ENCODE measurements at regions not wholly inside any gene's neighbourhood (a gene's known extent, or its start where the extent isn't known, plus 50 kb on each side); places are given as distances from the start of the nearest gene placed in this dataset.

DNA sequence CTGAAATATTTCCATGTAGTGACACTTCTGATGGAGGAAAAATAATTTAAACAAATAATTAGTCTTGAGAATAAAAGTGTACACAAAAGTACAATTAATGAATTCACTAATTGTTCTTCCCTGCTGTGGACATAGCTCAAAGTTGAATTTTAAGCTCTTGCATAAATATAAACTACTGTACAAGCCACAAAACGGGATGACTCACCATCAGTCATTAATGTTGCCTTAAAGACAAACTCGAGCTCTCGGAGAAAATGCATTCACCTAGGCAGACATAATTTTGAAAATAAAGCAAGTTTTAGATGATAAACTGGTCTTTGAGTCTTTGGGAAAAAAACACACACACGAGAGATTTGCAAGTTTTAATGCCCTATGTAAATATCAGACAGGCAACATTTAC is 436.4 kb downstream of the ZNF521 start:
- no peak for DNase-seq

- DNase-seq, result no peak
These were observed 434.2 kb downstream of the ZNF521 start for GRCh38 chr18:24917767-24918166.

GRCh38 chr18:24918257-24918656 is 433.7 kb downstream of the ZNF521 start:
- DNase-seq, result no peak

GRCh38 chr18:24919181-24919797 is 432.7 kb downstream of the ZNF521 start:
- no peak for DNase-seq

DNA sequence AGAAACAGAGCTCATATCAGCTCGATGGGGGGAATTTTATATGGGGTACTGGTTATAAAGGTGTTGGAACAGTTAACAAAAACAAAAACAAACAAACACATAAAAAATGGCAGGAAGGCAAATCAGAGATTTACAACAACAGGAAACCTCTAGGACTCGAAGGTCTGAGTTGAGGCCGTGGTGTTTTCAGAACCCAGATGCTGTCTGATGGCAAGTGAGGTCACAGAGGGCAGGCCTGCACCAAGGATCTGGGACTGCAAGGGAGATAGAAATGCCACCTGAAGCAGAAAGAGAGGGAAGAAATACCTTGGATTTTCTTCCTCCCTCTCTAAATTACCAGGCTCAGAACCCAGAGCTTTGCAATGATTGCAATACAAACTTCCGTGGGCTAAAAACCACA is 429.5 kb downstream of the ZNF521 start:
- no peak for DNase-seq

DNA sequence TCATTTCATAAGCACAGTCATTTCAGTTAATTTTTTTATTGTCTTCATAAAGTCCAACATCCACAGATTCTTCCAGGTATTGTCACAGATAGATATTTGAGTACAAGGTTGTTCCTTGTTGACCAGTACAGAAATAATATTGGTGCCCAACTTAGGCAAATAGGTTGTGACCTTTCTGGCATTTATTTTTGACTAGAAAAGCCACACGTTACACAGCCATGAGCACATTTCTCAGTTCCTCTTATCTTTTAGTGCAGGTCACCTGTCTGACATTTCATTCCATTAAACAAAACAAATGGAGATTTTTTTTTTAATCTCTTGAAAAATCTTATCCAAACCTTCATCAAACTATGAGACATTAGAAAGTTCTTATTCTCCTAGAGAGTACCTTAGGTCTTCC is 428.8 kb downstream of the ZNF521 start:
- DNase-seq, result no peak

GRCh38 chr18:24924066-24924716 is 427.8 kb downstream of the ZNF521 start:
- no peak for DNase-seq

DNA sequence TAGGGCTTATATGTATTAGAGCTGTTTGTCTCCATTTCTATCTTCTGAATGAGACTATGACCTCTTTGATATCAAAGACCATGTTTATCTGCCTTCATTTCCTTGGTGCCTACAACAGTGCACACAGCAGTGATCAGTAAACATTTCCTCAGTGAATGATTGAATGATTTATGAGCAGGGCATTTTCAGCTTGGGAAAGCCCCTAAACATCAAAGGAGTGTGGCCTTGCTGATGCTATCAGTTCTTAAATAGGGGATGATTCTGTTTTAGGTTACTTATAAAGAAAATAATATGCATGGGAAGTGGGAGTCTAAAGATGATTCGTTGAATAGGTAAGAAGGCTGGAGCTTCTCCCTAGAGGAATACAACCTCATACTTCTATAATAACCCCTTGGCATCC is 425.3 kb downstream of the ZNF521 start:
- no peak for DNase-seq

- DNase-seq, result peak; percentile 9
These were observed 423.6 kb downstream of the ZNF521 start for GRCh38 chr18:24928301-24928878.

- no peak for DNase-seq
These were observed 421.5 kb downstream of the ZNF521 start for GRCh38 chr18:24930478-24930877.

DNA sequence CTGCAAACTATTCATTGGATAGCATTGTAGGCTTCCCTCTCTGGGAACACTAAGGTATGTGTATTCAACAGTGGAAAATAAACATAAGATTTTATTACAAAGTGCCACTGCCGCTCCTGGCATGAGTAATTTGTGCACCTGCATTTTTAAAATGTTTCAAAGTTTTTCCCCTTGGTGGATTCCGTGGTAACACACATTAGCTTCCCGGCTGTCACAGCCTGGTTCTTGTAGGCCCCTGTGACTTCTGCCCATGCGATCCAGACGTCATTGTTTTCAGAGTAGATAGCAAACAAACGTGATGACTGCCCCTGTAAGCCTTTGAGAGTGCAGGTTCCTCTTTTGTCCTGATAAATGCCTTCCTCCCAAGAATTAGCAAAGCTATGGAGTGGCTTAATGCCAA is 421.0 kb downstream of the ZNF521 start:
- DNase-seq, result no peak

DNA sequence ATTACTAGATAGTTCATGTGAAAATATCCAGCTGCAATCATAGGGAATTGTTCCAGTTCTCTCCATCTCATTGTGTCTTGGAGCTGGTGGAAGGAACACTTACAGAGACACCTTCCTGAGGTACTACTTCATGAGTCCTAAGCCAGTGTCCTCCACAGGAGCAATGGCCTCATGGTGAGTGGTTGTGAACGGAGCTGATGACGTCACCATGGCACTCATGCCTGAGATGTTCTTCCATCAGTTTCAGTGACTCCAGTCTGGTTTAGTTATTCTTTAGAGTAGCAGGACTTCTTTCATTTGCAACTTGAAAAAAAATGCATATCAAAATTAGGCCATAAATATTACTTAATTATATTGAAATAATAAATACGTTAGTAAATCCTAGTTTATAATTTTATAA is 418.6 kb downstream of the ZNF521 start:
- DNase-seq, result no peak

- no peak for DNase-seq
These were observed 417.6 kb downstream of the ZNF521 start for GRCh38 chr18:24934258-24934932.

GRCh38 chr18:24935008-24935407 is 417.0 kb downstream of the ZNF521 start:
- no peak for DNase-seq

DNA sequence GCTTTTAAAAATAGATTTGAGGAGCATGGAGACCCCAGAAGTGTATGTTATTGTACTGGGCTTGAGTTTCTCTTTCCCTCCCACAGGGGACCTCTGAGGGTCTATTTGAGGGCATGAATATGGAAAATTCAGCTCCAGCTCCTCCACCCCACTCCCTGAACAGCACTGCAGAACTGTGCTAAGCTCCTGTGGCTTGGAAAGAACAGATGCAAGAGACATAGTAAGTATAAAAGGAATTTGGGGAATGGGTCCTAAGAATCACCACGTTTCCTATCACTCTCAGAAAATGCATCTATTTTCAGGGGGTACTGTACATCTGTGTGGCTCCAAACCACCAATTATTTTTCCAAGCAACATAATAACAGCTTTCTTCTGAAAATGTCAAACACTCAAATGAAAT is 416.1 kb downstream of the ZNF521 start:
- DNase-seq, result no peak

DNA sequence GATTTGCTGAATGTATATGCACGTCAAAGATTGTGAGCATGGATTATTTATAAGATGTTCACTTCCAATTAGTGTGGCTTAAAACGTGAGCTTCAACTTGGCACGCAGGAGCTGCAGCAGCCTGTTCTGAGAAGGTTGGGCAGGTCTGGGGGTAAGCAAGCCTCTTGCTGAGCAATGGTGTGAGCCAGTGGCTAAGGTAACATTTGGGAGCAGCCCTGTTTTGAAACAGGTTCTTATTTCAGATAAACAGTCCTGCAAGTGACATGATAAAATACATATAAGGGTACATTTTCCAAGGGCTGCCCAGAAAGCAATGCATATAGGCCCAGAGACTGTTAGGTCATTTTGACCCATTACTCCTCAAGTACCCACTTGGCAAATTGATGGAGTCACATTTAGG is 415.3 kb downstream of the ZNF521 start:
- no peak for DNase-seq

- DNase-seq, result no peak
These were observed 414.2 kb downstream of the ZNF521 start for GRCh38 chr18:24937639-24938275.

DNA sequence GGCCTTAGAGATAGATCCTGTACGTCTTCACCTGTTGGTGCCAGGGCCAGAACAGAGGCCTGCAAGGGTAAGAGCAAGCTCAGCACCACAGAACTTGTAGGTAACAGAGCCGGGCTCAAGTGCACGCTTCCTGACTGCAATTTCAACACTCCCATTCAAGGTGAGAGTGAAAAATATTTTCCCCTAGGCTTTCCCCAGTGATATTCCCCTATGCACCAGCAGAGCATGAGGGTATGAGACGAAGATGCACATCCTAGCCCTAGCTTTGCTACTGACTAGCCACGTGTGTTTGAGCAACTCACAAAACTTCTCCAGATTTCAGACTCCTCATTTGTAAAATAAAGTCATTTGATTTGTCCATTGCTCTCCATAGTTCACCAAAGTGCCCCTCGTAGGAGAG is 411.6 kb downstream of the ZNF521 start:
- no peak for DNase-seq

DNA sequence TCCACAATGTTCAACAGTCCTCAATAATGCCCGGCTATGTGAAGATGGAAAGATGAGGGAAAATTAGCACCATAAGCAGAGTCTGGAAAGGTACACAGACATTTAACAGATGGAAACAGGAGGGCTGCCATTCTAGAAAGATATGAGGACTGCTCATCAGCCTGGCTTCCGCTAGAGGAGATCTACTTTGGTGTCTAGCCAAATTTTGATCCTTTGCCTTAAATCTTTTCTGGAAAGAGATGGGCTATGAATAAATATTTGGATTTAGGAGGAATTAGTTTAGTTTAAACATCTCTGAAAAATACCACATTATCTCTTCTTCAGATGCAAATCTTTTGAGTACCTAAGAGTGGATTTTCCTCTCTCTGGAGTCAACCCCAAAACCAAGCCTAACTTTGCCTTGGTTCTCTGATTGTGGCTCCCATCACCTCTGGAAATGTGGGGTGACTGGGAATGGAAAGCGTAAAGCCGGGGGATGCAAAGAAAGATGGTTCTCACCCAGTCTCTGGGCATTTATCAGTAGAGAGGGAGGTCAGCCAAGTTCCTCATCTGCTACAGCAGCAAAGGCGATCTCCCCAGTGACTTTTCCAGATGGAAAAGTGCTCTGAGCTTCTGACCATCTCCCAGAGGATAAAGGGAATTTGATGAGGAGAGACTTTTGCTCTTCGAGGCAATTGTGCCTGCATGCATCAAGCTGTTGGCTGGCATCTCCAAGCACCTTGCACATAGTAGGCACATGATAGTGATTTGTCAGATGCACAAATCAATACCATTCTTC is 410.6 kb downstream of the ZNF521 start:
- DNase-seq, result no peak

DNA sequence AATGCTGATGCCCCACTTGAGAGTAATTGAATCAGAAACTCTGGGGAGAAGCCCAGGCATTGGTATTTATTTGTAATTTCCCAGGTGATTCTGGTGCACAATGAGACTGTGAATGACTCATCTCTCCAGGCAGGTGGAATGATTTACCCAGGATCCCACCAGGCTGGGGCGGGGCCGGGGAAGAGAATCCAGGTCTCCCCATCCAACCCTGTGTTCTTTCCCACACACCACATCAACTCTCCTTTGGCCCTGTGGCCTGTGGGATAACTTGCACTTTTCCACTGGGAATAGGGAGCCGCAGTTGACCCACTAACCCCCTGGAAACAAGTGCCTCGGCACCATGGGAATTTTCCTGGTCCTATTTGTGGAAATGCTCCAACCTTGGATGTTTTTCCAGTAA is 409.8 kb downstream of the ZNF521 start:
- DNase-seq, result peak; percentile 15

- DNase-seq, result no peak
These were observed 404.3 kb downstream of the ZNF521 start for GRCh38 chr18:24947521-24948305.

DNA sequence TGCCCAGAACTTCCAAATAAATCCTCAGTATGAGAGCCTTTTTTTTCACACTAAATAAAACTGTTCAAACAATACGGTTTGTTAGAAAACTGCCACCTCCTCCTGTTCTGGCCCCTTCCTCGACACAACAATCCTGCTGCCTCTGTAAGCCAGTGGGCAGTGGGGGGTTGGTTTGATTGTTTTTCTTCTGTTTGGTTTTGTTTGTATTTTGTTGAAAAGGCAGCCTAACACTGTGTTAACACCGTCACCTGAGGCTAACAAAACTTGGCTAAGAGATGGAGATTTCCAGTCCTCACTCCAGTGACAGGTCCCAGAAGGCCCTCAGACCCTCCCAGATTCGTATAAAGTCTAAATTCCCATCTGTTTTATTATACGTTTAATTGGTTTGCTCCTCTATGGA is 402.1 kb downstream of the ZNF521 start:
- no peak for DNase-seq
